ENCODE measurements at regions not wholly inside any gene's neighbourhood (a gene's known extent, or its start where the extent isn't known, plus 50 kb on each side); places are given as distances from the start of the nearest gene placed in this dataset.
"Not testable (repeated sequence)": the region's sequence is repeated elsewhere in the genome, so short reads cannot be mapped to it uniquely, and the experiment has no call there.

DNA sequence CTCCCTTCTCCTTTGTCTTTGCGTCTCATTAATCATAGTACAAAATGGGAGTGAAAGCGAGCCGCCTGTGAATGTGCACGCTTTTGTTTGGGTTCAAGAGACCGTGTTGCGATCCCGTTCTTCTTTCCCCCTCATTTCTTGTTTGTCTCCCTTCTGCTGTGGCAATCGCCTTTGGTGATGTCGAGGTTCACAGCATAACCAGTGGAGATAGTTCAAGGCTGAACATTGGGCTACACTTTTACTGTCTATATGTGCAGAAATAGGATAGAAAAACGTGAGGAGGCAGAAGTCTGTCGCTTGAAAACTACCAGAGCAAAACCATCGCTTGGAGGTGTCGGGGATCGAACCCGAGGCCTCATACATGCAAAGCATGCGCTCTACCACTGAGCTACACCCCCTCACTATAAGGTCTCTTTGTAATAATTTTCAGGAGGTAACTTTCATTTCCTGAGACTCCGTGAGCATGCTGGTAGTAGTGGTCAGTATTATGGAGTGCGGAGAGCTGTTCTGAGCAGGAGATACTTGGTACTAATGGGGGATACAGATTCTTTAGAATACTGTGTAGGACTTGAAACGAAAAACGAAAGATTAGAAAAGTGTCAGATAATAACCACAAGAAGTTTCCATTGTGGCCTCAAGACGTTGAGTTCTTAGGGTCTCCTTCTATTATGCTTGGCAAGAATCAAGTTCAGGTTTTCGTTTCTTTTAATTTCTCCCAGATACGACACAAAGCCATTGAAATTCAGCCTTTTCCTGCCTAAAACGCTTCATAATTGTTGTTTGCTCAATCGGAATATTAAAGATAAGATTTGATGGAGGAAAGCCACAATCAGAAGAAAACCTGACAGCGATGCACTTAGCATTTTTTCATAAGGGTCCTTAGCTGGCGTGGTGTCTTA lies 106.6 kb downstream of the TRIM27 start:
- intact Hi-C loops (cut with micrococcal nuclease) = loop anchor here (10.0 kb wide), 1 partner anchor 82 kb away; no protein-coding TSS in a partner anchor
- H3K27me3 ChIP-seq (ENCODE audit: insufficient read depth, low read length) = peaks cover 44% of the 10 kb centered on the region
- ChIA-PET POLR2A (ENCODE audit: partially characterized antibody) (interaction anchor here (1.1 kb wide), 1 partner anchor 906 kb away, joined by 3 read pairs; no protein-coding TSS in a partner anchor), CTCF (ENCODE audit: partially characterized antibody) (interaction anchor here (1.1 kb wide), 1 partner anchor 199 kb away, joined by 3 read pairs; no protein-coding TSS in a partner anchor)
- no peak overlapping the region for H3K27ac ChIP-seq (ENCODE audit: low read depth, low read length)
- Mint-ChIP-seq H3K27me3 (peaks cover 69 to 71% of the 10 kb centered on the region in 2 donors), H3K4me1 (peaks cover 4 to 18% (median 7%) of the 10 kb centered on the region in 4 donors), H3K9me3 (peaks cover 5 to 57% (median 44%) of the 10 kb centered on the region in 8 donors), H3K4me3 (peak overlapping the region in 1 of 8 donors; percentile 45), H3K36me3 (peaks cover 0 to 10% of the 10 kb centered on the region in 2 donors), H3K27ac (peak overlapping the region in 1 of 7 donors; percentile 38)
- no peaks in the 10 kb centered on the region for H3K36me3 ChIP-seq (ENCODE audit: insufficient read depth, low read length)
- H3K9me3 ChIP-seq (ENCODE audit: control insufficient read depth in 1 of 2, low read length in 2 of 2) = no peaks in the 10 kb centered on the region
- DNase-seq = no peak
- no peaks in the 10 kb centered on the region for H3K4me1 ChIP-seq (ENCODE audit: insufficient read depth, low read length)
- no peak overlapping the region for H3K4me3 ChIP-seq (ENCODE audit: low read length in 2 of 2)

GRCh38 chr6:28817808-28818145 lies 106.0 kb downstream of the TRIM27 start:
- peaks cover 4 to 18% (median 6%) of the 10 kb centered on the region in 4 donors for H3K4me1 Mint-ChIP-seq
- H3K9me3 Mint-ChIP-seq = peaks cover 5 to 53% (median 39%) of the 10 kb centered on the region in 8 donors
- H3K27ac Mint-ChIP-seq = no peak overlapping the region
- intact Hi-C loops (cut with micrococcal nuclease) = loop anchor here (10.0 kb wide), 1 partner anchor 83 kb away; no protein-coding TSS in a partner anchor
- Histone ChIP-seq H3K4me1 (ENCODE audit: insufficient read depth, low read length) (no peaks in the 10 kb centered on the region), H3K27me3 (ENCODE audit: insufficient read depth, low read length) (peaks cover 39% of the 10 kb centered on the region), H3K36me3 (ENCODE audit: insufficient read depth, low read length) (no peaks in the 10 kb centered on the region), H3K27ac (ENCODE audit: low read depth, low read length) (no peak overlapping the region), H3K9me3 (ENCODE audit: control insufficient read depth in 1 of 2, low read length in 2 of 2) (no peaks in the 10 kb centered on the region), H3K4me3 (ENCODE audit: low read length in 2 of 2) (no peak overlapping the region)
- ChIA-PET CTCF (ENCODE audit: partially characterized antibody) (interaction anchor here (1.1 kb wide), 1 partner anchor 199 kb away, joined by 3 read pairs; no protein-coding TSS in a partner anchor), POLR2A (ENCODE audit: partially characterized antibody) (interaction anchor here (1.1 kb wide), 1 partner anchor 906 kb away, joined by 3 read pairs; no protein-coding TSS in a partner anchor)
- no peak overlapping the region for H3K4me3 Mint-ChIP-seq
- peaks cover 0 to 10% of the 10 kb centered on the region in 2 donors for H3K36me3 Mint-ChIP-seq
- DNase-seq = no peak
- H3K27me3 Mint-ChIP-seq = peaks cover 64 to 66% of the 10 kb centered on the region in 2 donors

- H3K27me3 ChIP-seq (ENCODE audit: insufficient read depth, low read length) = peaks cover 37% of the 10 kb centered on the region
Measured at GRCh38 chr6:28824793-28825731, 98.7 kb downstream of the TRIM27 start.

GRCh38 chr6:28825732-28826293 lies 98.0 kb downstream of the TRIM27 start:
- no peaks in the 10 kb centered on the region for H3K9me3 ChIP-seq (ENCODE audit: control insufficient read depth in 1 of 2, low read length in 2 of 2)
- H3K27me3 Mint-ChIP-seq = peaks cover 60 to 70% of the 10 kb centered on the region in 2 donors
- H3K36me3 Mint-ChIP-seq = peaks cover 0 to 3% of the 10 kb centered on the region in 2 donors
- CTCF ChIA-PET (ENCODE audit: partially characterized antibody) = interaction anchor here (1.0 to 2.2 kb wide), 2 partner anchors 11 to 190 kb away, joined by 3 to 9 read pairs; no protein-coding TSS in a partner anchor
- peak overlapping the region in 4 of 8 donors; percentile 4 to 50 (median 10) for H3K4me3 Mint-ChIP-seq
- H3K36me3 ChIP-seq (ENCODE audit: insufficient read depth, low read length) = no peaks in the 10 kb centered on the region
- DNase-seq = no peak
- H3K9me3 Mint-ChIP-seq = peaks cover 0 to 17% (median 5%) of the 10 kb centered on the region in 8 donors
- peaks cover 37% of the 10 kb centered on the region for H3K27me3 ChIP-seq (ENCODE audit: insufficient read depth, low read length)
- H3K4me1 ChIP-seq (ENCODE audit: insufficient read depth, low read length) = no peaks in the 10 kb centered on the region
- POLR2A ChIA-PET (ENCODE audit: partially characterized antibody) = interaction anchor here (1.7 kb wide), 1 partner anchor 190 kb away, joined by 4 read pairs; no protein-coding TSS in a partner anchor
- intact Hi-C loops (cut with micrococcal nuclease) = no loop called here
- H3K27ac Mint-ChIP-seq = peak overlapping the region in 1 of 7 donors; percentile 76
- no peak overlapping the region for H3K27ac ChIP-seq (ENCODE audit: low read depth, low read length)
- peaks cover 3 to 10% (median 6%) of the 10 kb centered on the region in 4 donors for H3K4me1 Mint-ChIP-seq
- H3K4me3 ChIP-seq (ENCODE audit: low read length in 2 of 2) = no peak overlapping the region

More at GRCh38 chr6:28824793-28825731, 98.7 kb downstream of the TRIM27 start:
- Histone ChIP-seq H3K4me1 (ENCODE audit: insufficient read depth, low read length) (no peaks in the 10 kb centered on the region), H3K36me3 (ENCODE audit: insufficient read depth, low read length) (no peaks in the 10 kb centered on the region), H3K9me3 (ENCODE audit: control insufficient read depth in 1 of 2, low read length in 2 of 2) (no peaks in the 10 kb centered on the region), H3K27ac (ENCODE audit: low read depth, low read length) (no peak overlapping the region), H3K4me3 (ENCODE audit: low read length in 2 of 2) (no peak overlapping the region)
- Mint-ChIP-seq H3K9me3 (peaks cover 0 to 17% (median 5%) of the 10 kb centered on the region in 8 donors), H3K27ac (peak overlapping the region in 2 of 7 donors; percentile 4 to 30), H3K27me3 (peaks cover 57 to 63% of the 10 kb centered on the region in 2 donors), H3K4me1 (peaks cover 3 to 10% (median 6%) of the 10 kb centered on the region in 4 donors), H3K4me3 (peak overlapping the region in 4 of 8 donors; percentile 3 to 21 (median 5)), H3K36me3 (peaks cover 0 to 3% of the 10 kb centered on the region in 2 donors)
- POLR2A ChIA-PET (ENCODE audit: partially characterized antibody) = interaction anchor here (1.7 kb wide), 1 partner anchor 191 kb away, joined by 4 read pairs; no protein-coding TSS in a partner anchor
- CTCF ChIA-PET (ENCODE audit: partially characterized antibody) = interaction anchor here (1.0 to 2.2 kb wide), 2 partner anchors 12 to 191 kb away, joined by 3 to 9 read pairs; no protein-coding TSS in a partner anchor
- intact Hi-C loops (cut with micrococcal nuclease) = no loop called here
- no peak for DNase-seq

DNA sequence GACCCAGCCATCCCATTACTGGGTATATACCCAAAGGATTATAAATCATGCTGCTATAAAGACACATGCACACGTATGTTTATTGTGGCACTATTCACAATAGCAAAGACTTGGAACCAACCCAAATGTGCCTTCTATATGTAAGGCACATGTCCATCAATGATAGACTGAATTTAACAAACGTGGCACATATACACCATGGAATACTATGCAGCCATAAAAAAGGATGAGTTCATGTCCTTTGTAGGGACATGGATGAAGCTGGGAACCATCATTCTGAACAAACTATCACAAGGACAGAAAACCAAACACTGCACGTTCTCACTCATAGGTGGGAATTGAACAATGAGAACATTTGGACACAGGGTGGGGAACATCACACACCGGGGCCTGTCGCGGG lies 92.1 kb downstream of the TRIM27 start:
- H3K4me3 Mint-ChIP-seq; H3K27me3 ChIP-seq (ENCODE audit: insufficient read depth, low read length); H3K4me3 ChIP-seq (ENCODE audit: low read length in 2 of 2); DNase-seq; H3K36me3 ChIP-seq (ENCODE audit: insufficient read depth, low read length); H3K27ac Mint-ChIP-seq; H3K27ac ChIP-seq (ENCODE audit: low read depth, low read length); H3K9me3 ChIP-seq (ENCODE audit: control insufficient read depth in 1 of 2, low read length in 2 of 2); CTCF ChIA-PET (ENCODE audit: partially characterized antibody); H3K4me1 Mint-ChIP-seq; H3K4me1 ChIP-seq (ENCODE audit: insufficient read depth, low read length); H3K9me3 Mint-ChIP-seq; intact Hi-C loops (cut with micrococcal nuclease); H3K36me3 Mint-ChIP-seq: not testable (repeated sequence)
- peaks cover 50 to 53% of the 10 kb centered on the region in 2 donors for H3K27me3 Mint-ChIP-seq
- POLR2A ChIA-PET (ENCODE audit: partially characterized antibody) = interaction anchor here (0.7 kb wide), 1 partner anchor 1749 kb away, joined by 3 read pairs; no protein-coding TSS in a partner anchor

DNA sequence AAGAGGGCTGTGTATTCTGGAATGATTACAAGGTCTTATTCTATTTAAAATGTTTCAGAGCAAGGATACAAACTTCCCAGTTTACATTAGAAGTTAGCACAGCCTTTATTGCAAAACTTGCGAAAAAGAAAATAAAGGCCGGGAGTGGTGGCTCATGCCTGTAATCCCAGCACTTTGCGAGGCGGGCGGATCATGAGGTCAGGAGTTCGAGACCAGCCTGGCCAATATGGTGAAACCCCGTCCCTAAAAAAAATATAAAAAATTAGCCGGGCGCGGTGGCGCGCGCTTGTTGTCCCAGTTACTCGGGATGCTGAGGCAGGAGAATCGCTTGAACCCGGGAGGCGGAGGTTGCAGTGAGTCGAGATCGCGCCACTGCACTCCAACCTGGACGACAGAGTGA lies 87.1 kb downstream of the TRIM27 start:
- Mint-ChIP-seq H3K27me3 (peaks cover 21 to 31% of the 10 kb centered on the region in 2 donors), H3K36me3 (peaks cover 0 to 12% of the 10 kb centered on the region in 2 donors), H3K9me3 (peaks cover 0 to 14% (median 0%) of the 10 kb centered on the region in 8 donors), H3K4me1 (peaks cover 12 to 24% (median 18%) of the 10 kb centered on the region in 4 donors)
- not testable (repeated sequence) for H3K27ac ChIP-seq (ENCODE audit: low read depth, low read length); H3K36me3 ChIP-seq (ENCODE audit: insufficient read depth, low read length); H3K27me3 ChIP-seq (ENCODE audit: insufficient read depth, low read length); H3K4me3 ChIP-seq (ENCODE audit: low read length in 2 of 2); H3K9me3 ChIP-seq (ENCODE audit: control insufficient read depth in 1 of 2, low read length in 2 of 2); DNase-seq; H3K4me3 Mint-ChIP-seq; H3K27ac Mint-ChIP-seq
- POLR2A ChIA-PET (ENCODE audit: partially characterized antibody) = interaction anchor here (0.8 to 2.9 kb wide), 13 partner anchors 27 to 181 kb away, joined by 3 to 48 read pairs (median 8); partner anchors contain the start of gene TRIM27
- intact Hi-C loops (cut with micrococcal nuclease) = loop anchor here (1.0 to 5.0 kb wide), 3 partner anchors 152 to 796 kb away; partner anchors contain the start of gene GABBR1
- CTCF ChIA-PET (ENCODE audit: partially characterized antibody) = interaction anchor here (0.6 to 6.0 kb wide), 27 partner anchors 10 to 750 kb away, joined by 3 to 197 read pairs (median 11); partner anchors contain the start of gene TRIM27
- H3K4me1 ChIP-seq (ENCODE audit: insufficient read depth, low read length) = peaks cover 13% of the 10 kb centered on the region

Measured in CD4-positive, alpha-beta memory T cell (primary cell).